ENCODE measurements at regions not wholly inside any gene's neighbourhood (a gene's known extent, or its start where the extent isn't known, plus 50 kb on each side); places are given as distances from the start of the nearest gene placed in this dataset.
"Not testable (repeated sequence)": the region's sequence is repeated elsewhere in the genome, so short reads cannot be mapped to it uniquely, and the experiment has no call there.

GRCh38 chr3:94440767-94441493 is 378.1 kb downstream of the NSUN3 start:
- ATAC-seq (ENCODE audit: poor library complexity) (no peak), DNase-seq (no peak)
- intact Hi-C loops (cut with DNase I) = no loop called here

GRCh38 chr3:94441494-94441847 is 378.6 kb downstream of the NSUN3 start:
- DNase-seq (no peak), ATAC-seq (ENCODE audit: poor library complexity) (no peak)
- intact Hi-C loops (cut with DNase I) = no loop called here

- no peak for ATAC-seq (ENCODE audit: poor library complexity)
- intact Hi-C loops (cut with DNase I) = no loop called here
These were observed 391.0 kb downstream of the NSUN3 start for GRCh38 chr3:94453864-94454263.

GRCh38 chr3:94459167-94459566 is 396.3 kb downstream of the NSUN3 start:
- DNase-seq (no peak), ATAC-seq (ENCODE audit: poor library complexity) (no peak)
- intact Hi-C loops (cut with DNase I) = no loop called here

More at GRCh38 chr3:94453864-94454263, 391.0 kb downstream of the NSUN3 start:
- DNase-seq = no peak

GRCh38 chr3:94460931-94461330 is 398.1 kb downstream of the NSUN3 start:
- DNase-seq (no peak), ATAC-seq (ENCODE audit: poor library complexity) (no peak)
- intact Hi-C loops (cut with DNase I) = no loop called here

- intact Hi-C loops (cut with DNase I) = no loop called here
- DNase-seq = no peak
- ATAC-seq (ENCODE audit: poor library complexity) = no peak
These were observed 400.1 kb downstream of the NSUN3 start for GRCh38 chr3:94462931-94463330.

- no peak for DNase-seq
- no peak for ATAC-seq (ENCODE audit: poor library complexity)
- intact Hi-C loops (cut with DNase I) = no loop called here
These were observed 409.6 kb downstream of the NSUN3 start for GRCh38 chr3:94472511-94472910.

- intact Hi-C loops (cut with DNase I) = no loop called here
- ATAC-seq (ENCODE audit: poor library complexity) (no peak), DNase-seq (no peak)
These were observed 418.5 kb downstream of the NSUN3 start for GRCh38 chr3:94481226-94481898.

GRCh38 chr3:94482686-94483085 is 419.8 kb downstream of the NSUN3 start:
- DNase-seq = no peak
- no peak for ATAC-seq (ENCODE audit: poor library complexity)
- intact Hi-C loops (cut with DNase I) = no loop called here

GRCh38 chr3:94483403-94483802 is 420.5 kb downstream of the NSUN3 start:
- ATAC-seq (ENCODE audit: poor library complexity) = no peak
- intact Hi-C loops (cut with DNase I) = no loop called here
- DNase-seq = no peak

- intact Hi-C loops (cut with DNase I) = no loop called here
These were observed 432.1 kb downstream of the NSUN3 start for GRCh38 chr3:94494992-94495391.

GRCh38 chr3:94500146-94500545 is 437.3 kb downstream of the NSUN3 start:
- no peak for DNase-seq
- no peak for ATAC-seq (ENCODE audit: poor library complexity)

More at GRCh38 chr3:94494992-94495391, 432.1 kb downstream of the NSUN3 start:
- ATAC-seq (ENCODE audit: poor library complexity) (no peak), DNase-seq (no peak)

GRCh38 chr3:94507354-94507753 is 444.5 kb downstream of the NSUN3 start:
- ATAC-seq (ENCODE audit: poor library complexity); intact Hi-C loops (cut with DNase I); DNase-seq: not testable (repeated sequence)

More at GRCh38 chr3:94500146-94500545, 437.3 kb downstream of the NSUN3 start:
- intact Hi-C loops (cut with DNase I) = no loop called here

- DNase-seq (no peak), ATAC-seq (ENCODE audit: poor library complexity) (no peak)
- intact Hi-C loops (cut with DNase I) = no loop called here
These were observed 450.0 kb downstream of the NSUN3 start for GRCh38 chr3:94512876-94513275.

- intact Hi-C loops (cut with DNase I) = no loop called here
- ATAC-seq (ENCODE audit: poor library complexity) (no peak), DNase-seq (no peak)
These were observed 450.7 kb downstream of the NSUN3 start for GRCh38 chr3:94513600-94513999.

GRCh38 chr3:94515983-94516382 is 453.1 kb downstream of the NSUN3 start:
- intact Hi-C loops (cut with DNase I) = no loop called here
- DNase-seq = no peak
- ATAC-seq (ENCODE audit: poor library complexity) = no peak

- intact Hi-C loops (cut with DNase I) = no loop called here
- DNase-seq (no peak), ATAC-seq (ENCODE audit: poor library complexity) (peak; percentile 87)
These were observed 457.5 kb downstream of the NSUN3 start for GRCh38 chr3:94520364-94520763.

GRCh38 chr3:94522488-94522887 is 459.6 kb downstream of the NSUN3 start:
- intact Hi-C loops (cut with DNase I) = no loop called here
- ATAC-seq (ENCODE audit: poor library complexity) (no peak), DNase-seq (no peak)

- ATAC-seq (ENCODE audit: poor library complexity) (no peak), DNase-seq (no peak)
- intact Hi-C loops (cut with DNase I) = no loop called here
These were observed 461.4 kb downstream of the NSUN3 start for GRCh38 chr3:94524102-94524919.

GRCh38 chr3:94525043-94525442 is 462.2 kb downstream of the NSUN3 start:
- DNase-seq = peak; percentile 34
- ATAC-seq (ENCODE audit: poor library complexity) = peak; percentile 86
- intact Hi-C loops (cut with DNase I) = no loop called here
